ENCODE measurements at regions not wholly inside any gene's neighbourhood (a gene's known extent, or its start where the extent isn't known, plus 50 kb on each side); places are given as distances from the start of the nearest gene placed in this dataset.

GRCh38 chr3:101172516-101172915 lies 147.9 kb downstream of the IMPG2 start:
- no peak for DNase-seq

DNA sequence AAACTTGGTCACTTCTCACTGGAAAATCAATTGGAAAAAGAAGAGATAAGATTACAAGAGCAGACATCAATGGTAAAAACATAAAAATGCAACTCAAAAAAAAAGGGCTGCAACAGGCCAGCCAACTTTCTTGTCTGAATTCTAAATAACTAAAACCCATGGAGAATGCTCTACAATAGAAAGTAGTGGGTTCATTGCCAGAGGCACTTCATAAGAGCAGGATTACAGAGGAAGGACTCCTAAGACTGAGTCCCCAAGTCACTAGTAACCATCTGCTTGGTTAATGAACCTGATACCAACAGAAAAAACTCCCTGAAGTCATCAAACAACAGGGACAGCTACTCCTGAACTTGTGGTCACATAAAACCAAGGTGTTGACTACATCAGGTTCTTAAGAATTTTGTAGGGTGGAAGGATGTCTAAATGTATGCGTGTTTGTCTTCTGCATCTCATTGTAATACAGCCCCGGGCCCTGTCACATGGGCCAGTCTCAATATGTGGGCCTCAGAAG lies 148.6 kb downstream of the IMPG2 start:
- no peak for DNase-seq

DNA sequence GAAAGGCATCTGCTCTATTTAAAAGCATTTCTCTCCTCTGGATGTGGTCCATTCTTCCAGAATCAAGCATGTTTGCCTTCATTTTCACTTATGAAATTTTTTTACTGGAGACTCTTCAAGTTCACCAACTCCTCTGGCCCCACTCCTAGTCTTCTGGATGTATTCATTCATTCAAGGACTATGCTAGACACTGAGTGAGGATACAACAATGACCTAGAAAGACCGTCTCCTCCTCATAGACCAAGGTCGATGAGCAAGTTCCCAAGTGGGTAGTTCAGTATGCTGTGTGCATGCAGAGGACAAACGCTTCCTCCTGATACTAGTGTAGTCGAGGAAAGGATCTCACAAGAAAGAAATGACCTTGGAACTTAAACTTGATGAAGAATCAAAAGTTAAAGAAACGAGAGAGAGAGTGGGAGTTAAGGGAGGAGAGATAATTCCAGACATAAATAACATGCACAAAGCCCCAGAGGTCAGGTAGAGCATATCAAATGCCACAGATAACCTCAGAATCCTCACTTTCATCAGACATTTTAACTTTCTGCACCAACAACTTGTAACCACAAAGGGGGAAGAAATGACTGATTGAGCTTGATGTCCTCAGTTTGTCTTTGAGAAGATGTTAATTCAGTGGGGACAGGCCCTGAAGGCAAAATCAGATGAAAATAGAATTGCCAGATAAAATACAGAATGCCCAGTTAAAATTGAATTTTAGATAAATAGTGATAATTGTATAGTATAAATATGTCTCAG lies 149.4 kb downstream of the IMPG2 start:
- DNase-seq = no peak

GRCh38 chr3:101170062-101170771 lies 150.2 kb downstream of the IMPG2 start:
- no peak for DNase-seq

DNA sequence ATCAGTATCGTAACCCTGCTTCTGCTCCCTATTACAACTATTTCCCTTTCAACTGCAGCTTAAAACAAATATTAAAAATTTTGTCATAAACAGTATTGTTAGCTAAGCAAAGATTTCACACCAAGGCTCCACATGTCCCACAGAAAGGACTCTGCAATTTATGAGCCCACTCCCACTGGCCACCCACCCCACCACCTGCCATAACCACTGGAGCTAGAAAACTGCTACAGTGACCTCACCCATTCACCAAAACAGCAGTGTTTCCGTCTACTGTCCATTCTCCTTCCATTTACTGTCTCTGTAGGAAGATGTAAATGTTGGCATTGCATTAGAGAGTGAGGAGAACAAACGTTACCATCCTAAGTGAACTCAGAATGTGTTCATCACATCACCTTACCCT lies 150.9 kb downstream of the IMPG2 start:
- DNase-seq = no peak

DNA sequence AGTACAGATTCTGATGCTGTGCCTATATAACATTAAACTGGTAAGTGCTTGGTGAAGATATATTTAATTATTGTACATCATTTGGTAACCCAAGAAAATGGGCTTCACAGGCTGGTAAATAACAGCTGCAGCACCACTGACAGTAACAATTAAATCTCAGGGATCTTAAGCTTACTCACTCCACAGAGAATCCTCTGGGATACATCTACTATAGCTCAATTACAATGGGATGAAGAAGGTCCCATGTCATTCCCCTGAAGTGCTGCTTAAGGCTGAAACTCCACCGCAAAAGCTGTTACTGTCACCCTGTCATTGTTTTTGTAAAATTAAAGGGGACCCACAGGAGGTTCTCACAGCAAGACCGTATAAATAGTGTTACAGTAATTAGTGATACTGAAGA lies 153.0 kb downstream of the IMPG2 start:
- no peak for DNase-seq

DNA sequence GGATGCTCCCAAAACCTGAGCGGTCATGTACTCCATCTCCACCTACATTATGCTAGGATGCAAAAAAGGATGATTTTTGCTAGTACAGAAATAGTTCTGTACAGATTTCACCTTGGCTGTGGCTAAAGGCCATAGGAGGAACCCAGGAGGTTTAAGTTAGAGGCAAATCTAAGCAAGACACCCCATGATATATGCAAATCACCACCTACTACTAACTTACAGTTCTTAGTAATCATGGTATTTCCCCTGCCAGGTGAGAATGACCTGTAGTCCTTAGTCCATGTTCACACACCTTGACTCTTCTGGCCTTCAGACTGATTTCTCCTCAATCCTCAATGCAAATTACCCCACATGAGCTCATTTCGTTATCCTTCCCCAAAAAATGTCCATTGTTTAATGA lies 154.2 kb downstream of the IMPG2 start:
- no peak for DNase-seq

DNA sequence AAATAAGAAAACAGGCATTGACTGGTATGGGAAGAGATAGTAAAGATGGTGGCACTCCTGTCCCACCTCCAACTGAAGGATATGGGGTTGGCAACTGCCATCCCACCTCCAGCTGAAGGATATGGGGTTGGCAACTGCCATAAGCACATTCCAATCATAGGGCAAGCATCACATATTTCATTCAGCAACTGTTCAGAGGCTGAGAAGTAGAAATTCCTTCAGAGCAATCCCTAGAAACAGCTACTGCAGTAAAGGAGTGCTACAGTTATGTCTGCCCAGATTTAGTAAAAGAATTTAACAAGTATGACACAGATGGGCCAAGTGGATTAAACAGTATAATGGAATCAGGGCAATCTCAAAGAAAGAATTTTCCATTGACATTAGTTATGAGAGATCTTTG lies 156.8 kb downstream of the IMPG2 start:
- DNase-seq = no peak

- no peak for DNase-seq
Observed at GRCh38 chr3:101159478-101159877, 160.9 kb downstream of the IMPG2 start.

DNA sequence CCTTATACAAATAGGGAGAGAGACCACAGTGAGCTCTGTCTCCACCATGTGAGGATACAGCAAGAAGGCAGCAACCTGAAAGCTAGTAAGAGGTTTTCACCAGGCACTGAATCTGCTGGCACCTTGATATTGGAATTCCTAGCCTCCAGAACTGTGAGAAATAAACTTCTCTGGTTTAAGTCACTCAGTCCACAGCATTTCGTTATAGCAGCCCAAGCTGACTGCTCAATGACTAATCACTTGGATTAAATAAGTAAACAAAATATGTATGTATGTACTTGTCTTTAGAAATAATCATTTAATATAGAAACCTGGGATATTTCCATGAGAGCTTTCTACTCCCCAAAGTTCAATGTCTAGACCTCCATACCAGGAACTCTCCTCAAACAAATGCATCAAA lies 162.0 kb downstream of the IMPG2 start:
- no peak for DNase-seq

DNA sequence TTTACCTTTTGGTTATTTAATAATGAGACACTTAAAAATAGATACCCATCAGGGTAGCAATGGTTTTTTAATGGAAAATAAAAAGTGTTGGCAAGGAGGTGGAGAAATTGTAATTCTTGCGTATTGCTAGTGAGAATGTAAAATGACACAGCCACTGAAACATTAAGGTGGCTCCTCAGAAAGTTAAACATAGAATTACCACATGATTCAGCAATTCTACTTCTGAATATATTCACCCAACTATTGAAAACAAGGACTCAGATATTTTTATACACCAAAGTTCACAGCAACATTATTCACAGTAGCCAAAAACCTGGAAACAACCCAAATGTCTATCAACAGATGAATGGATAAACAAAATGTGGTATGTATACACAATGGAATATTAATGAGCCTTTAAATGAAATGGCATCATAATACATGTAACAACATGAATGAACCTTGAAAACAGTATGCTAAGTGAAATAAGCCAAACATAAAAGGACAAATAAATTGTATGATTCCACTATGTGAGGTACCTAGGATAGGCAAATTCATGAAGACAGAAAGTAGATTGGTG lies 163.5 kb downstream of the IMPG2 start:
- no peak for DNase-seq

- no peak for DNase-seq
Observed at GRCh38 chr3:101155825-101156224, 162.6 kb upstream of the ABI3BP start.

- DNase-seq = no peak
Observed at GRCh38 chr3:101154401-101154800, 161.2 kb upstream of the ABI3BP start.

- no peak for DNase-seq
Observed at GRCh38 chr3:101151286-101151913, 158.2 kb upstream of the ABI3BP start.

DNA sequence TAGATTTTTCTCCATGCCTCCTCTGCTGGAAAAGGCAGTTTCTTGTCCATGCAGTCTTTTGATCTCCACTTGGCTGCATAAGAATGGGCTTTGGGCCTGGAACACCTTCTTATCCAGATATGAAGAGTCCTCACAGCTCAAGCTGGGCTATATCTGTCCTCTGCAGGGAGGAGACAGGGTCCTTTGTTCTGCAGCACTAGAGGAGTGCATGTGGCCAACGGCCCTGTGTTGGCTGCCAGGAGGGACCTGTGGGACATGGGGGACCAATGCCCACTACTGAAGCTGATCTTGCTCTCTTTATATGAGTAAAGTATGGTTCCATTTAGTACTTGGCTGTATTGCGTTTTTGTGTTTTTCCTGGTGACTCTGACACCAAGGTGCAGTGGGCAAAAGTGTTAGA lies 157.3 kb upstream of the ABI3BP start:
- DNase-seq = no peak

- DNase-seq = no peak
Observed at GRCh38 chr3:101149707-101150106, 156.5 kb upstream of the ABI3BP start.

GRCh38 chr3:101149251-101149650 lies 156.0 kb upstream of the ABI3BP start:
- DNase-seq = no peak

- no peak for DNase-seq
Observed at GRCh38 chr3:101148001-101148400, 154.8 kb upstream of the ABI3BP start.

DNA sequence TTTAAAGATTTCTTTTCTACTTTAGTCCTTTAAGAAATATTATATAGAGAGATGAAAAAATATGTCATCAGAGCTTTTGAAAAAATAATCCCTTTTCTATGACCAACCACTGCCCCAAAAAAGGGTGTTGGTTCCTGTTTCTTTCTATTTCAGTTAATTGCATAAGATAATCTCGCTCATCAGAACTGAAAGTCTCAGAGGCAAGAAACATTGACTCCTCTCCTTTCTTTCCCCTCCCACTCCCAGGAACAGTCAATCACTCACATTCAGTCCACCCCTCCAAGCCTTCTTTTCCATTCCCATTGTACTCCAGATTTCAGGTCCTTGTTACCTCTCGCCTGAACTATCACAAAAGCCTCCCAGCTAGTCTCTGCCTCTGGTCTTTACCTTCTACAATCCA lies 153.7 kb upstream of the ABI3BP start:
- DNase-seq = no peak

- no peak for DNase-seq
Observed at GRCh38 chr3:101144105-101144504, 150.9 kb upstream of the ABI3BP start.

- no peak for DNase-seq
Observed at GRCh38 chr3:101143012-101143411, 149.8 kb upstream of the ABI3BP start.

GRCh38 chr3:101142160-101142559 lies 148.9 kb upstream of the ABI3BP start:
- no peak for DNase-seq

DNA sequence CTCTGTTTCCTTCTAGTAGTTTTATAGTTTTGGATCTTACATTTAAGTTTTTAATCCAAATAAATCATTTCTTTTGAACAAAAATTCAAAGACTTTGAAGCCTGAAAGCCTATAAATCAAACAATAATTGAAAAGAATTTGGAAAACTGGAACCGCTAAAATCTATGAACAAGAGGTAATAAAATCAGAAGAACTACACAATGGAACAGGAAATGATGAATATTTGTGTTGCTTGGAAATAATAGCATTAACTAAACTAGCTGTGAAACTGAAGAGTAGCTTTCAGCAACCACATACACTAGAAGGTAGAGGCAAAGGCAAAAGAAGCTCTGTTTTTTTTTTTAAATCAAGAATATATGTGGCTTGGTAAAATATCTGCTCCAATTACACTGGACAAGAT lies 147.9 kb upstream of the ABI3BP start:
- DNase-seq = no peak

DNA sequence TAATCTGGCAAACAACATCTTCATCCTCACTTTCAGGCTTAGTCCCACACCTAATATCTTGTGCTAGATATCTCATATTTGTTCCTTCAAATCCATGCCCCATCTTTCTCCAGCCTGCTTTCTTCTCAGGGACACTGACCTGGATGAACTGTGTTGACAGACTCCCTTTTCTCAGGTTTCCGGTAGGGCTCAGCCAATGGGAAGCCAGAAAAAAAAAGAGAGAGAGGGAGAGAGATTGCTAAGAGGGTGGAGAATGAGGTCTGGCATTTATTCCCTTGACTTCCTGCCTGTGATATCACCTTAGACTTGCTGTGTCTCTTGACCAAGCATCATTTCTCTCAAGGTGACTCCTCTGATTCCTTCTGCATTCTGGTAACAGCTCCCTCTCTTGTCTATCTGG lies 145.6 kb upstream of the ABI3BP start:
- no peak for DNase-seq

All from NCI-H2107 (cell line).